Mononuclear cell (primary cell): ENCODE measurements at regions not wholly inside any gene's neighbourhood (a gene's known extent, or its start where the extent isn't known, plus 50 kb on each side); places are given as distances from the start of the nearest gene placed in this dataset.

Experiments used
- H3K27me3 ChIP-seq: 2 replicates; pipeline ENCODE4 v1.6.0; 2011; ENCODE audit warnings: low read length, control low read depth; ENCODE audit not compliant: insufficient read depth
- H3K4me1 ChIP-seq: 2 replicates; pipeline ENCODE4 v1.5.1; 2011; ENCODE audit warnings: mild to moderate bottlenecking, low read length, control low read depth; ENCODE audit not compliant: insufficient read depth
- H3K4me3 ChIP-seq: 2 replicates; pipeline ENCODE4 v1.5.1; 2011; ENCODE audit warnings: mild to moderate bottlenecking, low read length, moderate library complexity
- H3K9me3 ChIP-seq: 2 replicates; pipeline ENCODE4 v1.5.1; 2011; ENCODE audit warnings: low read depth, mild to moderate bottlenecking, control low read depth, low read length

- Histone ChIP-seq H3K27me3 (no peaks in the 10 kb centered on the region), H3K4me1 (peaks cover 45% of the 10 kb centered on the region), H3K4me3 (no peak overlapping the region), H3K9me3 (no peaks in the 10 kb centered on the region)
These were observed 174.1 kb downstream of the CDH26 start for GRCh38 chr20:60132162-60132826.

- no peaks in the 10 kb centered on the region for H3K9me3 ChIP-seq
- peaks cover 51% of the 10 kb centered on the region for H3K4me1 ChIP-seq
- H3K4me3 ChIP-seq, result no peak overlapping the region
- no peaks in the 10 kb centered on the region for H3K27me3 ChIP-seq
These were observed 174.8 kb downstream of the CDH26 start for GRCh38 chr20:60132827-60133670.

DNA sequence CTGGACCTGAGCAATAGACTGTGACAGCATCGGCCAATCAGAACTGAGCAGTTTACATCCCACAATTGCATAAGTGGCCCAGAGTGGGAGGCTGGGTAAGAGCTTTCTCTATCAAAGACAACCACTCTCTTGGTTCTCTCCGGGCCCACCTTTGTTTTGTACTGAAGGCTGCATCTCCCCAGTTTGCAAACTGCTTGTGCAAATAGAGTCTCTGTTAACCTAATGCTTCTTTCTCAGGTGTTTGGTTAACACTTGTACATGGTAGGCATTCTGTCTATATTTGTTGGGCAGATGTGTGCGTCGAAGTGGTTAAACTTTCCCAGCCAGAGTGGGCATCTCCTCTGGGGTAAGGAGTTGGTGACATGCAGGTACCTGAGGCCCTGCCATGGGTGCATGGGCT is 177.1 kb downstream of the CDH26 start:
- Histone ChIP-seq H3K9me3 (no peaks in the 10 kb centered on the region), H3K4me3 (no peak overlapping the region), H3K27me3 (no peaks in the 10 kb centered on the region), H3K4me1 (peaks cover 71% of the 10 kb centered on the region)

DNA sequence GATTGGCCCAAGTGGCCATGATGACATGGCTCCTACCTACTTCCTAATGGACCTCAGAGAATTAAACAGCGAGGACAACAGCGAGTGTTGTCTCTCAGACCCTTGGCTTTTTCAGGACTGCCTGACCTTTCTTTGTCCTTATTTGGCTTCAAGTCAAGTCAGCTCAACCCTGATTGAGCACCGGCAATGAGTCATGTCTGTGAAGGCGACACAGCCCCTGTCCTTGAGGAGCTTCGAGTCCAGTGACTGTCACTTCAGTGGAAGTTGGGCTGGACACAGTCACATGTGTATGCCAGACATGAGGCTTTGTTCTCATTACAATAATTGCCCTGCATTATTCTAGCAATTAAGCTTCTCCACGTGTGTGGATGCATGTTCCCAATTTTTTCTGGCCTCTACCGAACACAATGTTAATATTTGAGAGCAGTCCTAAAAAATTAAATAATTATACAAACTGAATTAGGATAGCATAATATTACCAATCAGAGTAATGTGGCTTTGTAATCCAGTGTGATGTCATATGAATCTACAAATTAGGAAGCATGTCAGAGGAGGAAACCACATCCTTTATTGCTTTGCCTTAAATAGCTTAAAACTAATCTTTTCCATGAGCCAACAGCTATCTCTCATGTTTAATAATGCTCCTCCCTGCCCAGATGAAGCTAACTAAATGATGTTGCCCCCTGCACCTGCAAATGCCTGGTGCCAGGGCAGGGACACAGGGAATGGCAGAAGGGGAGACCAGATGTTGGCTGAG is 178.6 kb downstream of the CDH26 start:
- no peak overlapping the region for H3K4me3 ChIP-seq
- H3K4me1 ChIP-seq, result peaks cover 60% of the 10 kb centered on the region
- H3K9me3 ChIP-seq, result no peaks in the 10 kb centered on the region
- H3K27me3 ChIP-seq, result no peaks in the 10 kb centered on the region

- no peaks in the 10 kb centered on the region for H3K27me3 ChIP-seq
- H3K9me3 ChIP-seq, result no peaks in the 10 kb centered on the region
- peaks cover 50% of the 10 kb centered on the region for H3K4me1 ChIP-seq
- peak overlapping the region; percentile 38 for H3K4me3 ChIP-seq
These were observed 179.5 kb downstream of the CDH26 start for GRCh38 chr20:60137657-60138245.

- H3K4me3 ChIP-seq, result peak overlapping the region; percentile 38
- H3K9me3 ChIP-seq, result no peaks in the 10 kb centered on the region
- peaks cover 42% of the 10 kb centered on the region for H3K4me1 ChIP-seq
- no peaks in the 10 kb centered on the region for H3K27me3 ChIP-seq
These were observed 180.3 kb downstream of the CDH26 start for GRCh38 chr20:60138256-60139220.

GRCh38 chr20:60139663-60140446 is 181.6 kb downstream of the CDH26 start:
- peaks cover 39% of the 10 kb centered on the region for H3K4me1 ChIP-seq

DNA sequence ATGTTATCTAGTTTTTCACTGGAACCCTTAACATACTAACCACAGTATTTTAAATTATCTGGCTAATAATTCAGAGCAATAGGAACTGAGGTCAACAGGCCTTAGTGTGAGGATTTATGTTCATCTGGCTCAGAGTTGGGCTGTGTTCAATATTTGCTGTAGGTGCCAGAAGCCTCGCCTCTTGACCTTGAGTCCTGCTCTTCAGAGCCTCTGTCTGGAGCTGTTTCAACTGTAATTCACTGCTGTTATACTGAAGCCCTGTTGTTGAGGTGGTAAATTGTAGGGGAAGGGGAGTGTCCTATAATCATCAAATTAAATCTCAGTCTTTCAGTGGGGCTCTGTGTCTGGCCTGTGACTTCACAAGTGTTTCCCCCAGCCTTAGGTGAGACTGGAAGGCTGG is 184.4 kb downstream of the CDH26 start:
- H3K9me3 ChIP-seq, result no peaks in the 10 kb centered on the region
- no peaks in the 10 kb centered on the region for H3K27me3 ChIP-seq
- peaks cover 24% of the 10 kb centered on the region for H3K4me1 ChIP-seq
- no peak overlapping the region for H3K4me3 ChIP-seq

More at GRCh38 chr20:60139663-60140446, 181.6 kb downstream of the CDH26 start:
- Histone ChIP-seq H3K27me3 (no peaks in the 10 kb centered on the region), H3K4me3 (no peak overlapping the region), H3K9me3 (no peaks in the 10 kb centered on the region)

GRCh38 chr20:60143261-60143842 is 185.1 kb downstream of the CDH26 start:
- Histone ChIP-seq H3K4me3 (no peak overlapping the region), H3K4me1 (peaks cover 17% of the 10 kb centered on the region), H3K9me3 (no peaks in the 10 kb centered on the region), H3K27me3 (no peaks in the 10 kb centered on the region)

GRCh38 chr20:60144404-60144803 is 186.2 kb downstream of the CDH26 start:
- H3K9me3 ChIP-seq, result no peaks in the 10 kb centered on the region
- H3K4me1 ChIP-seq, result peaks cover 9% of the 10 kb centered on the region
- no peak overlapping the region for H3K4me3 ChIP-seq
- no peaks in the 10 kb centered on the region for H3K27me3 ChIP-seq

DNA sequence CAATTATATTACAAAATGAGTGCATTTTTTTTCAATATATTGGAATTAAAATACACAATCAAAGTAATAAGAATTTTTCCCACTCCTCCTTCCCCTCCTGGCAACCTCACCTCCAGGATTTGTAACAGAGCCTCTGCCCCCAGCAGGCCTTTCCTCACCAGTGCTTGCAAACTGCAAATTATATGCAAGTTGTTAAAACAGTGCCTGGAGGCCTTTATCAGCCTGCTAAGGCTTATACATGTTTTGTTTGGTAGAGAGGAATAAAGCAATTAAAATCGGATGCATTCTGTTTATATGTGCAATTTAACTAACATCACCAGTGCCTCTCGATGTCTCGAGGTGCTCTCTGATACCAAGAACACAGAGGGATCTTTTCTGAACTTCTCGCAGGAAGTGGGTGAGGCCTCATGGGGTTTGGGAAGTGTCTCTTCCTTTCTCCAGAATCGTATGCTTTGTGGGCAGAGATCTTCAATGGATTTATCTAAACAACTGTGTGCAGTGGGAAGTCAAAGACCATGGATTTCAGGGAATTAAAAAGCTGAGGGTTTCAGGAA is 186.8 kb downstream of the CDH26 start:
- Histone ChIP-seq H3K27me3 (no peaks in the 10 kb centered on the region), H3K4me1 (peaks cover 3% of the 10 kb centered on the region), H3K9me3 (no peaks in the 10 kb centered on the region), H3K4me3 (no peak overlapping the region)

- no peaks in the 10 kb centered on the region for H3K27me3 ChIP-seq
- no peaks in the 10 kb centered on the region for H3K4me1 ChIP-seq
These were observed 188.8 kb downstream of the CDH26 start for GRCh38 chr20:60147004-60147403.

DNA sequence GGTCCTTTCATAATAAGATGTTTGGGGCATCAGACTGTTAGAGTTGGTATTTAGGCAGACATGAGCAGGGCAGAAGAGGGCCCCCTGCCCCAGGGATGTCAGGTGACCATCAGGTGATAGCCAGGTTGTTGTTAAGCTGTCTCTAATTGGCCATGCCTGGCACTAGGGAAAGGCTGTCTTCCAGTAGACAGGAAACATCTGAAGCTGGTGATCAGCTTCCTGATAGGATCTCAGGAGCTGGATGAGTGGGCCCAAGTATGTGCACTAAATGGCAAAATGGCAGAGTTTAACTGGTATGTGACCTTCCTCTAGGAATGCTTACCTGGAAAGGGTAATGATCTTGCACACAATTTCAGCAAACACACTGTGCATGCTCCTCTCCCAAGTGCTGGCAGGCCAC is 190.7 kb downstream of the CDH26 start:
- Histone ChIP-seq H3K9me3 (no peaks in the 10 kb centered on the region), H3K4me3 (no peak overlapping the region), H3K27me3 (no peaks in the 10 kb centered on the region), H3K4me1 (no peaks in the 10 kb centered on the region)

More at GRCh38 chr20:60147004-60147403, 188.8 kb downstream of the CDH26 start:
- Histone ChIP-seq H3K9me3 (no peaks in the 10 kb centered on the region), H3K4me3 (no peak overlapping the region)
